Thyroid gland (tissue), 4 donors: ENCODE measurements at regions not wholly inside any gene's neighbourhood (a gene's known extent, or its start where the extent isn't known, plus 50 kb on each side); places are given as distances from the start of the nearest gene placed in this dataset.
"Not testable (repeated sequence)": the region's sequence is repeated elsewhere in the genome, so short reads cannot be mapped to it uniquely, and the experiment has no call there.

Experiments
- CTCF ChIP-seq, 6 experiments: fragments of 200-600 bp in 3 of 6; fragments of 450-650 bp in 3 of 6; sonication (generic) in 3 of 6; IDR thresholded peaks; one replicate each; pipeline ENCODE4 v1.5.1; 2016 to 2019; ENCODE audit warnings: antibody characterized with exemption in 6 of 6, mild to moderate bottlenecking in 2 of 6, inconsistent platforms in 1 of 6, moderate library complexity in 1 of 6
- POLR2A ChIP-seq, 2 donors: fragments of 450-650 bp; IDR thresholded peaks; one replicate each; pipeline ENCODE4 v1.6.1; 2017; ENCODE audit warnings: antibody characterized with exemption in 2 of 2, mild to moderate bottlenecking in 2 of 2, moderate library complexity in 1 of 2

- not testable (repeated sequence) for TF ChIP-seq CTCF, POLR2A (IDR thresholded peaks at IDR 0.05)
Measured at GRCh38 chr1:104217395-104217986, 467.8 kb downstream of the AMY1C start.
